H9 (cell line): ENCODE measurements at regions not wholly inside any gene's neighbourhood (a gene's known extent, or its start where the extent isn't known, plus 50 kb on each side); places are given as distances from the start of the nearest gene placed in this dataset.
A peak's percentile ranks its signal among the peaks of the same experiment; 100 is the strongest.

Experiments
- DNase-seq: peaks from one replicate; pipeline ENCODE4 v3.0.0-alpha.2; 2017
- H2AFZ ChIP-seq: one replicate; pipeline ENCODE4 v1.6.1; 2013; ENCODE audit warnings: mild to moderate bottlenecking, low read length, control low read depth, moderate library complexity
- H2AK5ac ChIP-seq: 2 replicates; pipeline ENCODE4 v1.6.1; 2013; ENCODE audit warnings: low read length, control low read depth, mixed read lengths; ENCODE audit not compliant: insufficient read length
- H2BK120ac ChIP-seq: one replicate; pipeline ENCODE4 v1.6.1; 2013; ENCODE audit warnings: low read depth, mild to moderate bottlenecking, low read length, control low read depth, inconsistent platforms; ENCODE audit not compliant: poor library complexity, severe bottlenecking
- H2BK12ac ChIP-seq: 2 replicates; pipeline ENCODE4 v1.6.1; 2013; ENCODE audit warnings: low read length, control low read depth, mixed read lengths, low read depth; ENCODE audit not compliant: insufficient read length
- H2BK15ac ChIP-seq: 2 replicates; pipeline ENCODE4 v1.6.1; 2013; ENCODE audit warnings: low read depth, low read length, control low read depth
- H2BK20ac ChIP-seq: one replicate; pipeline ENCODE4 v1.6.1; 2013; ENCODE audit warnings: low read depth, mild to moderate bottlenecking, low read length, control low read depth, inconsistent platforms; ENCODE audit not compliant: poor library complexity, severe bottlenecking
- H2BK5ac ChIP-seq: 2 replicates; pipeline ENCODE4 v1.6.1; 2013; ENCODE audit warnings: low read length, control low read depth, mixed read lengths; ENCODE audit not compliant: insufficient read length
- H3K14ac ChIP-seq: 2 replicates; pipeline ENCODE4 v1.6.1; 2013; ENCODE audit warnings: low read length, control low read depth; ENCODE audit not compliant: insufficient read depth
- H3K18ac ChIP-seq: 2 replicates; pipeline ENCODE4 v1.6.1; 2013; ENCODE audit warnings: low read depth, mild to moderate bottlenecking, mixed read lengths, low read length, control low read depth; ENCODE audit not compliant: insufficient read length
- H3K23ac ChIP-seq: 2 replicates; pipeline ENCODE4 v1.6.1; 2013; ENCODE audit warnings: low read length, control low read depth, mixed read lengths, low read depth; ENCODE audit not compliant: insufficient read length
- H3K23me2 ChIP-seq: 2 replicates; pipeline ENCODE4 v1.6.1; 2013; ENCODE audit warnings: low read depth, mild to moderate bottlenecking, mixed read lengths, low read length, control low read depth; ENCODE audit not compliant: insufficient read length, poor library complexity, severe bottlenecking
- H3K27ac ChIP-seq: 2 replicates; pipeline ENCODE4 v1.5.1; 2013; ENCODE audit warnings: low read length, control low read depth, mixed read lengths, low read depth; ENCODE audit not compliant: insufficient read length
- H3K27me3 ChIP-seq: 2 replicates; pipeline ENCODE4 v1.6.1; 2013; ENCODE audit warnings: low read length, control low read depth, inconsistent platforms; ENCODE audit not compliant: insufficient read depth
- H3K4ac ChIP-seq: 2 replicates; pipeline ENCODE4 v1.6.1; 2013; ENCODE audit warnings: low read depth, mild to moderate bottlenecking, control low read depth, inconsistent platforms, low read length, moderate library complexity
- H3K4me1 ChIP-seq: 2 replicates; pipeline ENCODE4 v1.6.1; 2013; ENCODE audit warnings: low read length, control low read depth, inconsistent platforms; ENCODE audit not compliant: insufficient read depth
- H3K4me2 ChIP-seq: 2 replicates; pipeline ENCODE4 v1.6.1; 2013; ENCODE audit warnings: low read length, control low read depth, mixed read lengths; ENCODE audit not compliant: insufficient read length, insufficient read depth
- H3K56ac ChIP-seq: 2 replicates; pipeline ENCODE4 v1.6.1; 2013; ENCODE audit warnings: low read depth, mild to moderate bottlenecking, mixed read lengths, low read length, control low read depth; ENCODE audit not compliant: insufficient read length
- H3K79me1 ChIP-seq: 2 replicates; pipeline ENCODE4 v1.6.1; 2013; ENCODE audit warnings: low read depth, mild to moderate bottlenecking, moderate library complexity, low read length, control low read depth, inconsistent platforms; ENCODE audit not compliant: insufficient read depth, poor library complexity, severe bottlenecking
- H3K79me2 ChIP-seq: 2 replicates; pipeline ENCODE4 v1.6.1; 2013; ENCODE audit warnings: low read length, control low read depth, inconsistent platforms; ENCODE audit not compliant: insufficient read depth
- H3K9ac ChIP-seq: 2 replicates; pipeline ENCODE4 v1.6.1; 2013; ENCODE audit warnings: low read length, control low read depth, mixed read lengths; ENCODE audit not compliant: insufficient read length; ENCODE audit errors: extremely low read depth
- H3K9me3 ChIP-seq: one replicate; pipeline ENCODE4 v1.6.1; 2013; ENCODE audit warnings: low read depth, low read length, inconsistent platforms; ENCODE audit not compliant: control insufficient read depth
- H3T11ph ChIP-seq: one replicate; pipeline ENCODE4 v1.6.1; 2013; ENCODE audit warnings: mild to moderate bottlenecking, low read length, control low read depth, inconsistent platforms
- H4K20me1 ChIP-seq: one replicate; pipeline ENCODE4 v1.6.1; 2013; ENCODE audit not compliant: control insufficient read depth, insufficient read length, insufficient read depth
- H4K5ac ChIP-seq: 2 replicates; pipeline ENCODE4 v1.6.1; 2013; ENCODE audit warnings: low read depth, mild to moderate bottlenecking, mixed read lengths, low read length, control low read depth; ENCODE audit not compliant: insufficient read length
- H4K8ac ChIP-seq: replicated peaks from 2 replicates; pipeline ENCODE4 v1.6.1; 2013; ENCODE audit warnings: low read length, control low read depth, mixed read lengths, low read depth; ENCODE audit not compliant: insufficient read length
- H4K91ac ChIP-seq: 2 replicates; pipeline ENCODE4 v1.6.1; 2013; ENCODE audit warnings: low read depth, mild to moderate bottlenecking, moderate library complexity, mixed read lengths, low read length, control low read depth; ENCODE audit not compliant: insufficient read length
- H3K27ac Mint-ChIP-seq, 3 experiments: 2 replicates in 2 of 3; 3 replicates in 1 of 3; pipeline ENCODE4 v1.8.0; 2020 to 2021; ENCODE audit warnings: mixed read lengths in 3 of 3, mild to moderate bottlenecking in 1 of 3, moderate library complexity in 1 of 3
- H3K27me3 Mint-ChIP-seq: 2 replicates; pipeline ENCODE4 v1.8.0; 2021; ENCODE audit warnings: low read depth, mild to moderate bottlenecking, moderate library complexity, mixed read lengths
- H3K36me3 Mint-ChIP-seq, 3 experiments: 2 replicates in 2 of 3; 3 replicates in 1 of 3; pipeline ENCODE4 v1.8.0; 2020 to 2021; ENCODE audit warnings: low read depth in 3 of 3, mixed read lengths in 3 of 3; ENCODE audit not compliant: insufficient read depth in 1 of 3
- H3K4me1 Mint-ChIP-seq, 2 experiments: 2 replicates each; pipeline ENCODE4 v1.8.0; 2020; ENCODE audit warnings: mixed read lengths in 2 of 2
- H3K4me3 Mint-ChIP-seq, 2 experiments: 2 replicates in 1 of 2; 3 replicates in 1 of 2; pipeline ENCODE4 v1.8.0; 2020 to 2021; ENCODE audit warnings: mild to moderate bottlenecking in 2 of 2, mixed read lengths in 2 of 2, moderate library complexity in 1 of 2
- H3K9me3 Mint-ChIP-seq, 2 experiments: 2 replicates in 1 of 2; 3 replicates in 1 of 2; pipeline ENCODE4 v1.8.0; 2020; ENCODE audit warnings: mild to moderate bottlenecking in 2 of 2, mixed read lengths in 2 of 2, moderate library complexity in 1 of 2
- WGBS: extraction: QIAGEN DNeasy Blood & Tissue Kit; methylation state at CpG from one replicate; pipeline ENCODE4 v1.1.7; 2013; ENCODE audit warnings: missing lambda C conversion rate, low lambda C conversion rate, mixed read lengths; ENCODE audit not compliant: insufficient read length; ENCODE audit errors: extremely low coverage; 5-methylcytosine and 5-hydroxymethylcytosine counted together
- TF ChIP-seq, protein P1 (sequence below): fragments of 200-600 bp; sonication (generic); conservative IDR thresholded peaks from 3 replicates; pipeline ENCODE4 v1.8.0; 2021; ENCODE audit warnings: antibody characterized with exemption, mild to moderate bottlenecking

DNA sequence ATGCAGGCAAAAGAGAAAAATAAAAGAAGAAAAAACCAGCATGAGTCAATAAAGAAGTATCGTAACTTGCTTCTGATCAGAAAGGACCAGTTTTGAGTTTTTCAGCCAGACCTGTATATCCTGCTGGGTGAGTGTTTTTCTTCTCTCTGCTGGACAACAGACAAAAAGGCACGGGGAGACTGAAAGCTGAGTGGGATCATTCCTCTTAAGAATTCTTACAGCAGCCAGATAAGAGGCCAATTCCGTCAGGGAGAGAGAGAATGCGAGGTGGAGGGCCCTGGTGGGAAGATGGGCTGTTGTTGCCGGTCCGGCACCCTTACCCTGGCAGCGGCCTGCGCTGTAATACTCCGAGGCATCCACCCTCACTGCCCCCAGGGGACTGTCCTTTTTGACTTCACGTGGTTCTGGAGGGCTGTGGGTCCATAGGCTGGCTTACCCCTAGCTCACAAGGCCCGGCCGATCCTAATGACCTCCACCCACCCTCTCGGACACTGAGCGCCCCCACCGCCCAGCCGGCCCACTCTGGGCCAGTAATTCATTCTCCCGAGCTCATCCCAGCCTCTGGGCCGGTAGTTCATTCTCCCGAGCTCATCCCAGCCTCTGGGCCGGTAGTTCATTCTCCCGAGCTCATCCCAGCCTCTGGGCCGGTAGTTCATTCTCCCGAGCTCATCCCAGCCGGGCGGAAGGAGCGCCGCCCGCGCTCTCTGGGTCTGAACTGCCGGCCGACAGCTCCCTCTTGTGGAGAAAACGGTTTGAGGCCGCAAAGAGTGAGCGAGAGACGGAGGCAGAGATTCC is 118.3 kb upstream of the SIRPA start:
- Histone ChIP-seq H3K14ac (peak overlapping the region; percentile 91; the same call in 1 of the 2 replicates), H3K79me2 (no peaks in the 10 kb centered on the region), H3K9ac (peak overlapping the region; percentile 79), H2BK5ac (no peak overlapping the region), H2AK5ac (no peak overlapping the region), H3K79me1 (no peaks in the 10 kb centered on the region), H3K56ac (no peak overlapping the region), H4K5ac (no peak overlapping the region), H3K4me2 (peak overlapping the region; percentile 65), H2AFZ (no peak overlapping the region), H2BK120ac (no peak overlapping the region), H2BK15ac (no peak overlapping the region), H3K27me3 (no peaks in the 10 kb centered on the region), H4K91ac (no peak overlapping the region), H3T11ph (no peak overlapping the region), H3K18ac (peak overlapping the region; percentile 61), H3K23me2 (peaks cover 10% of the 10 kb centered on the region), H3K27ac (no peak overlapping the region), H2BK12ac (no peak overlapping the region), H4K8ac (no peak overlapping the region), H3K9me3 (no peaks in the 10 kb centered on the region), H3K23ac (no peak overlapping the region), H4K20me1 (no peaks in the 10 kb centered on the region), H2BK20ac (no peak overlapping the region), H3K4ac (no peak overlapping the region), H3K4me1 (no peaks in the 10 kb centered on the region)
- peaks cover 21% of the 10 kb centered on the region for H3K27me3 Mint-ChIP-seq
- peak overlapping the region; percentile 84 to 93 for H3K4me3 Mint-ChIP-seq
- peaks cover 10 to 16% of the 10 kb centered on the region in 2 experiments for H3K4me1 Mint-ChIP-seq
- peak; percentile 84 for DNase-seq
- H3K27ac Mint-ChIP-seq = peak overlapping the region; percentile 32 to 68 (median 43); a peak in 2 of 7 replicates
- H3K36me3 Mint-ChIP-seq = no peaks in the 10 kb centered on the region; a peak in 2 of 7 replicates
- no CpG with 5 or more reads among the region's 35 CpGs for WGBS
- TF ChIP-seq, protein P1, sequence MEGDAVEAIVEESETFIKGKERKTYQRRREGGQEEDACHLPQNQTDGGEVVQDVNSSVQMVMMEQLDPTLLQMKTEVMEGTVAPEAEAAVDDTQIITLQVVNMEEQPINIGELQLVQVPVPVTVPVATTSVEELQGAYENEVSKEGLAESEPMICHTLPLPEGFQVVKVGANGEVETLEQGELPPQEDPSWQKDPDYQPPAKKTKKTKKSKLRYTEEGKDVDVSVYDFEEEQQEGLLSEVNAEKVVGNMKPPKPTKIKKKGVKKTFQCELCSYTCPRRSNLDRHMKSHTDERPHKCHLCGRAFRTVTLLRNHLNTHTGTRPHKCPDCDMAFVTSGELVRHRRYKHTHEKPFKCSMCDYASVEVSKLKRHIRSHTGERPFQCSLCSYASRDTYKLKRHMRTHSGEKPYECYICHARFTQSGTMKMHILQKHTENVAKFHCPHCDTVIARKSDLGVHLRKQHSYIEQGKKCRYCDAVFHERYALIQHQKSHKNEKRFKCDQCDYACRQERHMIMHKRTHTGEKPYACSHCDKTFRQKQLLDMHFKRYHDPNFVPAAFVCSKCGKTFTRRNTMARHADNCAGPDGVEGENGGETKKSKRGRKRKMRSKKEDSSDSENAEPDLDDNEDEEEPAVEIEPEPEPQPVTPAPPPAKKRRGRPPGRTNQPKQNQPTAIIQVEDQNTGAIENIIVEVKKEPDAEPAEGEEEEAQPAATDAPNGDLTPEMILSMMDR = peak; percentile 89
- H3K9me3 Mint-ChIP-seq = no peaks in the 10 kb centered on the region
